Right lobe of liver (tissue), 6 donors: ENCODE measurements at regions not wholly inside any gene's neighbourhood (a gene's known extent, or its start where the extent isn't known, plus 50 kb on each side); places are given as distances from the start of the nearest gene placed in this dataset.

Experiments used
- ATAC-seq, 4 donors: fragments of 200-7000 bp; cut with Tn5 transposase; one replicate each; pipeline ENCODE4 v1.9.1; 2020; ENCODE audit warnings: mild to moderate bottlenecking in 4 of 4, moderate library complexity in 4 of 4
- DNase-seq, 3 donors: peaks; one replicate each; pipeline ENCODE4 v3.0.0-alpha.2; 2020
- H3K27ac ChIP-seq, 3 donors: fragments of 200-600 bp; one replicate each; pipeline ENCODE4 v1.8.0; 2022
- H3K27me3 ChIP-seq, 2 donors: fragments of 200-600 bp; one replicate each; pipeline ENCODE4 v1.8.0; 2022
- H3K36me3 ChIP-seq, 4 donors: fragments of 200-600 bp; sonication (generic) in 1 of 4; one replicate each; pipeline versions ENCODE4 v1.5.1 to v1.8.0; 2017 to 2022; ENCODE audit warnings: control low read depth in 1 of 4
- H3K4me1 ChIP-seq, 4 donors: fragments of 200-600 bp; sonication (generic) in 1 of 4; one replicate each; pipeline versions ENCODE4 v1.5.1 to v1.8.0; 2017 to 2022; ENCODE audit warnings: control low read depth in 1 of 4
- H3K4me3 ChIP-seq, 3 donors: fragments of 200-600 bp; one replicate each; pipeline ENCODE4 v1.8.0; 2022
- H3K9me3 ChIP-seq, 4 donors: fragments of 200-600 bp; sonication (generic) in 1 of 4; one replicate each; pipeline versions ENCODE4 v1.5.1 to v1.8.0; 2017 to 2022; ENCODE audit warnings: control low read depth in 1 of 4
- CTCF ChIP-seq, 4 donors: fragments of 200-600 bp in 3 of 4; fragments of 450-650 bp in 1 of 4; IDR thresholded peaks; one replicate each; pipeline versions ENCODE4 v1.5.1 to v1.8.0; 2016 to 2022; ENCODE audit warnings: antibody characterized with exemption in 4 of 4, mild to moderate bottlenecking in 2 of 4
- POLR2A ChIP-seq: fragments of 450-650 bp; IDR thresholded peaks from one replicate; pipeline ENCODE4 v1.6.1; 2017; ENCODE audit warnings: antibody characterized with exemption, mild to moderate bottlenecking
- WGBS: methylation state at CpG from one replicate; pipeline ENCODE4 v1.1.6; 2018; ENCODE audit warnings: low coverage, low lambda C conversion rate; ENCODE audit not compliant: insufficient coverage; ENCODE audit errors: missing lambda C conversion rate; 5-methylcytosine and 5-hydroxymethylcytosine counted together
- intact Hi-C, 2 donors: fragments of 100-400 bp; cut with DNase I; formaldehyde crosslinking; loops; one replicate each; pipeline versions ENCODE4 v1.11.2 to v1.14.1; 2022
- donor health status: DM: no; HTN: yes; CAD: no.
- donor health status: DM: no; HTN: no; CAD: no.
- donor health status: DM: no; HTN: no; CAD: no.
- donor health status: DM: no; HTN: yes; CAD: no.
- donor health status: DM: no; HTN: yes; CAD: no.

GRCh38 chr12:27185234-27186021, 58.7 kb upstream of the STK38L start:
- WGBS: 48% methylated on average over 4 of the region's 4 CpGs
- Histone ChIP-seq H3K36me3 (no peaks in the 10 kb centered on the region), H3K4me3 (no peak overlapping the region), H3K4me1 (peaks cover 0 to 2% (median 0%) of the 10 kb centered on the region in 4 donors), H3K9me3 (no peaks in the 10 kb centered on the region), H3K27ac (no peak overlapping the region), H3K27me3 (no peaks in the 10 kb centered on the region)
- intact Hi-C loops: no loop called here
- TF ChIP-seq CTCF (IDR thresholded peaks at IDR 0.05) (no peak), POLR2A (no peak)
- ATAC-seq: no peak
- DNase-seq: no peak

- ATAC-seq: no peak
- no peak for TF ChIP-seq CTCF (IDR thresholded peaks at IDR 0.05)
- TF ChIP-seq POLR2A: no peak
These were observed 57.9 kb upstream of the STK38L start for GRCh38 chr12:27186022-27186839.

GRCh38 chr12:27187697-27188096, 56.4 kb upstream of the STK38L start:
- no peaks in the 10 kb centered on the region for H3K36me3 ChIP-seq
- H3K4me3 ChIP-seq: no peak overlapping the region
- no peaks in the 10 kb centered on the region for H3K9me3 ChIP-seq
- WGBS: 93% methylated on average over 7 of the region's 7 CpGs
- intact Hi-C loops: no loop called here
- no peaks in the 10 kb centered on the region for H3K27me3 ChIP-seq
- H3K27ac ChIP-seq: no peak overlapping the region
- DNase-seq: no peak
- ATAC-seq: no peak
- peaks cover 0 to 25% (median 9%) of the 10 kb centered on the region in 4 donors for H3K4me1 ChIP-seq
- TF ChIP-seq CTCF (IDR thresholded peaks at IDR 0.05): no peak
- TF ChIP-seq POLR2A: no peak

More at GRCh38 chr12:27186022-27186839, 57.9 kb upstream of the STK38L start:
- no peak for DNase-seq
- Histone ChIP-seq H3K27ac (no peak overlapping the region), H3K27me3 (no peaks in the 10 kb centered on the region), H3K4me1 (peaks cover 0 to 10% (median 1%) of the 10 kb centered on the region in 4 donors), H3K36me3 (no peaks in the 10 kb centered on the region), H3K9me3 (no peaks in the 10 kb centered on the region), H3K4me3 (no peak overlapping the region)
- intact Hi-C loops: no loop called here
- 61% methylated on average over 6 of the region's 6 CpGs for WGBS

- no peak for TF ChIP-seq CTCF (IDR thresholded peaks at IDR 0.05)
- TF ChIP-seq POLR2A: no peak
- Histone ChIP-seq H3K27me3 (no peaks in the 10 kb centered on the region), H3K9me3 (no peaks in the 10 kb centered on the region), H3K4me1 (peaks cover 0 to 38% (median 16%) of the 10 kb centered on the region in 4 donors), H3K27ac (peak overlapping the region in 2 of 3 donors; percentile 45 to 82), H3K4me3 (no peak overlapping the region), H3K36me3 (no peaks in the 10 kb centered on the region)
- ATAC-seq (peak in 1 of 4 donors; percentile 17), DNase-seq (no peak)
- WGBS: 41% methylated on average over 2 of the region's 2 CpGs
- intact Hi-C loops: no loop called here
These were observed 53.3 kb upstream of the STK38L start for GRCh38 chr12:27190761-27191160.
